HG03175 (cell line): ENCODE measurements at regions not wholly inside any gene's neighbourhood (a gene's known extent, or its start where the extent isn't known, plus 50 kb on each side); places are given as distances from the start of the nearest gene placed in this dataset.

ENCODE experiments used
- ATAC-seq: cut with Tn5 transposase; IDR thresholded peaks from one replicate; pipeline ENCODE4 v1.9.1; 2021; ENCODE audit warnings: mild to moderate bottlenecking, moderate library complexity; ENCODE audit not compliant: unreplicated experiment

DNA sequence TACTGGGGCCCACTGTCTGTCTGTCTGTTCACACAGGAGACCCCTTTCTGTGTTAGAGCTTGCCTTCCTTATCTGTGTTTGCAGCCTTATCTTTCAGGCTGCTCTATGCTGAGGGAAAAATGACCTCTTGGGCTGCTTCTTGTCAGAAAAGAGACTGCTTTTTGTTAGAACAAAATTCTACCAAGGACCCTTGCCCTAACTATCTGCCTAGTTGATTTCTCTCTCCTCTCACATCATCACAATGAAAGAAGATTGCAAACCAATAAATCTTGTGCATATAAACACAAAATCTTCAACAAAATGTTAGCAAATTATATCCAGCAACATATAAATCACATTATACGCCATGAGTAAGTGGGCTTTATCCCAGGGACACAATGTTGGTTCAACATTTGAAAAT, 1117.7 kb downstream of the CDH11 start:
- no peak for ATAC-seq

GRCh38 chr16:63995025-63995424, 1126.8 kb downstream of the CDH11 start:
- no peak for ATAC-seq

DNA sequence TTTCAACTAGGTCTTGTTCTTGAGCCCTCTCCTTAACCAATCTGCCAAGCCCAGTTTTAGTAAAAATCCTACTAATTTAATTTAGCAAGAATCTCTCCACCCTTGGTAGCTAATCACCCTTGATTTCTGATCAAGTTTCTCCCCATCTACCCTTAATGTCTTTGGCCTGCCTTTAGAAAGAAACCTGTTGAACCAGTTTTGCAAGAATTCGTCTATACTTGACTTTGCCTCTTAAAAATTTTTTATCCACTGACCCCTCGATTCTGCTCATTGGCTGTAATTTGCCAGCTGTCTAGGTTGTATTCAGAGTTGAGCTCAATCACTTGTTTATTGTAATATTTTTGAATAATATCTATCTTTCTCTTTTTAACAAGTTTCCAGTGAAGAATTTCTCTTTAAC, 1138.5 kb downstream of the CDH11 start:
- ATAC-seq, result no peak

DNA sequence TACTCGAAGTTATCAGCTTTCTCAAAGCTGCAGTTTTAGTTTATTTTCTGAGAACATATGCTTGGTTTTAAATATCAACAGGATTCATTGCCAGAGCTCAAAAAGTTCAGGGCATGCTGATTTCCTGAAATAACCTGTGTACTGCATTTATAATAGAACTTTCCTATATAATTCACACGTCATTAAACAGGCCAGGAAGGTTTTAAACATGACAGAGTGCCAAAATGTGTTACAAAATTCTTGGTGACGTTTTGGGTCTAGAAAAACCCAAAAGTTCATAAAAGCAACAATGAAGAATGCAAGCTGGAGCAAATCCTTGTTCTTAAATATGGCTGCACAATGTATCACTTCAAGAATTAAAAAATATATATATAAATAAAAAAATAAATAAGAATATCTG, 1139.1 kb downstream of the CDH11 start:
- no peak for ATAC-seq

DNA sequence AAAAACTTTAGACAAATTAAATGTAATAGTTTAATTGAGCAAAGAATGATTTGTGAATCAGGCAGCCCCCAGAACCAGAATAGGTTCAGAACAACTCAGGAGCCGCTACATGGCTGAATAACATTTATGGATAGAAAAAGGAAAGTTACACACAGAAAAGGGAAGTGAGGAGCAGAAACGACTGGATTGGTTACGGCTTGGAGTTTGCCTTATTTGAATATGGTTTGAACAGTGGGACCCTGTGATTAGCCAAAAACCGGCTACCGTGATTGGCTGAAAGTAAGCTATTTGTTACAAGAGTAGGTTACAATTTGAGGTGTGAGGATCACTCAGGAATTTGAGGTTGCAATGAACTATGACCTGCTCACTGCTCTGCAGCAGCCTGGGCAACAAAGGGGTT, 1139.8 kb downstream of the CDH11 start:
- ATAC-seq, result no peak

DNA sequence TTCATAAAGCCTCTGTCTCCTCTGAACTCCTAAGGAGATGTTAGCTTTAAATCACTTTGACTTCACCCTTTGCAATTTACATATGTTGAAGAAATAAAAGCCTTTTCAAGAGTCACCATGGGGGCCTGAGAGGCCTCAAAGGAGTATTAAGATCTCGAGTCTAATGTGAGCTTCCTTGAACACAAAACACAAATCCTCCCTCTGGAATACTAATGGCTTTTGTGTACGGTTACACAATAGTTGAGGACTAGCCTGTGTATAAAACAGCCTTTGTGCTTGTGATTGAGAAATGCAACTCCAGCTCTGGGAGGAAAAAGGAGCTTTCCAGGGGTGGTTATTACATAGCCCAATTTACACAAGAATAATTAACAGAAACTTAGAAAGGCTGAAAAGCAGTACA, 1140.2 kb downstream of the CDH11 start:
- no peak for ATAC-seq

- no peak for ATAC-seq
Observed at GRCh38 chr16:63980763-63981162, 1141.1 kb downstream of the CDH11 start.

DNA sequence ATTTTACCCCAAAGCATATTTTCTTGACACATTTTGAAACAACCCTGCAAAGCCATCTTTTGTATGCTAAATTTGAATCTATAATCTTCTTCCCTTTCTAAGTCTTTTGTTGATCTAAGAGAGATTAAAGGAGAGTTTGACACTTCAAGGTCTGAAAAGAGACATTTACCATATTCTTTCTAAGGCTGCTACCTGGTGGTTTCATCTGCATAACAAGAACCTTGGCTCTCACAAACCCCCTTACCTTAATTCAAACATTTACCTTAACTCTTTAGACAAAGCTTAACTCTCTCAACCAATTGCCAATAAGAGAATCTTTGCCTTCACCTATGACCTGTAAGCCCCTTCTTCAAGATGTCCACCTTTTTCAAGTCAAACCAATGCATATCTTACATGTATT, 1143.6 kb downstream of the CDH11 start:
- ATAC-seq, result no peak

- no peak for ATAC-seq
Observed at GRCh38 chr16:63976345-63976744, 1145.5 kb downstream of the CDH11 start.

GRCh38 chr16:63975669-63976068, 1146.2 kb downstream of the CDH11 start:
- no peak for ATAC-seq

GRCh38 chr16:63967966-63968365, 1153.9 kb downstream of the CDH11 start:
- ATAC-seq, result no peak

- ATAC-seq, result no peak
Observed at GRCh38 chr16:63960321-63960720, 1161.5 kb downstream of the CDH11 start.

DNA sequence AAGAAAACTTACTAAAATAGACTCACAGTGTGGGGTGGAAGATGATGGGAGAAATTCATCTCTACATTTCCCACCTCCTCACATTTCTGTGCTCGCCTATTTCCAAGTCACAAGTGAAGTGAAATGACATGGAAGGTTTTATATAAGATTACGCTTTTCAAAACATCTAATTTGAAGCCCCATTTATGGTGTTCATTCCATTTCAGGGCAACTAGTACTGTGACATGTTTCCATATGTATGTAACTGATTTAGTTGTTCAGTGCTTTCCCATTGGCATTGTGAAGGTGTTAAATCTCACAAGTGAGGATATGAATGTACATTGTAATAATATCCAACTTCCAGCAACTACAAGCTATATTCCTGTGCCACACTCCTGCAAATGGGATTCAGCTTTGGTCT, 1174.8 kb downstream of the CDH11 start:
- no peak for ATAC-seq

DNA sequence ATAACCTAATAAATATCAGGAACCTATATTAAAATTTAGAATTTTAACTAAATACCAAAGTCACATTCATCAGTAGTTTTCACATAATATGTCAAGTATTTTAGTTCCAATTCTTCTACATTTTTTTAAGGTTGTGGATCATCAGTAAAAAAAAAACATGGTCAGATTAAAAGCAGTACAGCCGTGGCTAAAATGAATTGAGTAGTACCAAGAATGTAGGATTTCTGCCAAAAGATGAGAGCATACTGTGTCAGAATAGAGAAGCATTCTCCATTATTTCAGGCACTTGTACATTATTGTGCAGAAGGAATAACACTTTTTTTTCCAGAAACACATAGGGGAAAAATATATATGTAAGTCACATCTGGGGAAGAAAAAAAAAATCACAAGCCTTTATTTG, 1176.1 kb downstream of the CDH11 start:
- no peak for ATAC-seq

GRCh38 chr16:63943566-63943965, 1178.3 kb downstream of the CDH11 start:
- ATAC-seq, result no peak

DNA sequence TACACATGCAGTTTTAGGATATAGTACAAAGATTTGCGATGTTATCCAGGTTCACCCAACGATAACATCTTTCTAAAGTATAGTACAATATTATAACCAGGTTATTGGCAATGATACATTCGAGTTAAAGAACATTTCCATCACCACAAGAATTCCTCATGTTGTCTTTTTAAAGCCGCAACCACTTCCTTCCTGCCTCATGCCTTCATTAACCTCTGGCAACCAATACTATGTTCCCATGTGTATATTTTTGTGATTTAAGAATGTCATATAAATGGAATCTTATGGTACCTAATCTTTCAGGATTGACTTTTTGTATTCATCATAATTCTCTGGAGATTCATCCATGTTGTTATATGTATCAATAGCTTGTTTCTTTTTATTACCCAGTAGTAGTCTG, 1183.2 kb downstream of the CDH11 start:
- no peak for ATAC-seq

DNA sequence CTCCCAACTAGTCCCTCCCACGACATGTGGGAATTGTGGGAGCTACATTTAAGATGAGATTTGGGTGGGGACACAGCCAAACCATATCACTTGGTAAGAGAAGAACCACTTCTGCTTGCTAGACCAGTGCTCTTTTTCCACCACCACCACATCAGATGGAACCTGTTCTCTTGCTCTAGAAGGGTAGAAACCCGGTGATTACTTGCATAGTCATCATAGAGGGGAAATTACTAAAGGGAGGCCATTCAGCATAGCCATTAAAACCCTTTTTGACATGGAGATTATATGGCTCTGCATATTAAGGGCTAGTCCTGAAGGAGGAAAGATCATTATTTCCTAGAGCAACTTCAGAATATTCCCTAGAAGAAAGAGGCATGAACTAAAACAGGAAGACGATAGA, 1188.0 kb downstream of the CDH11 start:
- no peak for ATAC-seq

DNA sequence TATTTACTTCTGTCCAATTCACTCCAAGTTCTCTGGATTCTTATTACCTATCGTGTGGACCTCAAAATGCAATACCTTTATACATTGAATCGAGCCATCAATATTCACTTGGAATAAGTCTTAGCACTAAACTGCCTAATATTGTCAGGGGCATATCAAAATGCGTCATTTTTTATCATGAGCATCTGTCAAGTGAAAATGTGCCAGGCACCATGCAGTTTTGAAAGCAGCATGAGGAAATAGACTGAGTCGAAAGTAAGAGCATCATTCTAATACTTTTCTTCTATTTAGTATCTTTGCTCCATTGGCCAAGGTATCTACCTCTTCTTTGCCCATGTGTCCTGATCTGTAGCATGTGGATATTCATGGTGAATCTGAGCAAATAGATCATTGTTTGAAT, 1193.4 kb downstream of the CDH11 start:
- no peak for ATAC-seq

GRCh38 chr16:63925221-63925620, 1196.6 kb downstream of the CDH11 start:
- no peak for ATAC-seq

- no peak for ATAC-seq
Observed at GRCh38 chr16:63922560-63922959, 1199.3 kb downstream of the CDH11 start.

GRCh38 chr16:63921737-63922295, 1200.0 kb downstream of the CDH11 start:
- ATAC-seq, result no peak

GRCh38 chr16:63913290-63913689, 1208.6 kb downstream of the CDH11 start:
- ATAC-seq, result no peak

DNA sequence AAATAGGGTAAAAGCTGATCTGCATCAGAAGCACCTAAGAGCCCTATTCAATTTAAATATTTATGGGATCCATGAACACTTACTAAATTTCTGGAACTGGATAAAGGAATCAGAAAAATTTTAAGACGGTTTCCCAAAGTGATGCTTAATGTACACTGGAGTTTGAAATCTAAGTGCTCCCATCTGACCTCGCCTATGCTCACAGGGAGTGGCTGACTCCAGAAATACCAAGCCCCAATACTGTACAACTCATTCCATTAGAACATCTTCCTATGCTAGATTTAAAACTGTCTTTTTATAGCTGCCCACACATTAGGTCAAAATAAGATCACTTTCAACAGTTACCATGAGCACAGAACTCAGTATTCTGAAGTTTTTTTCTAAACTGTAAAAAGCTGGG, 1214.6 kb downstream of the CDH11 start:
- ATAC-seq, result no peak

- ATAC-seq, result no peak
Observed at GRCh38 chr16:63904930-63905329, 1216.9 kb downstream of the CDH11 start.
